OCI-LY3 (cell line): ENCODE measurements at regions not wholly inside any gene's neighbourhood (a gene's known extent, or its start where the extent isn't known, plus 50 kb on each side); places are given as distances from the start of the nearest gene placed in this dataset.

Experiments used
- H2AFZ ChIP-seq: fragments of 200-600, 300-600 bp; shearing (Covaris generic); 2 replicates; pipeline ENCODE4 v1.6.0; 2014; ENCODE audit warnings: antibody characterized with exemption, low read depth, low read length
- H3K27ac ChIP-seq: fragments of 200-600, 300-600 bp; sonication (generic); 2 replicates; pipeline ENCODE4 v1.5.1; 2014; ENCODE audit warnings: mild to moderate bottlenecking, low read length, moderate library complexity, mixed read lengths
- H3K27me3 ChIP-seq: fragments of 200-600, 300-600 bp; sonication (generic); 2 replicates; pipeline ENCODE4 v1.6.1; 2014; ENCODE audit warnings: low read depth, low read length, mixed read lengths
- H3K36me3 ChIP-seq: fragments of 200-600, 300-600 bp; sonication (generic); replicated peaks from 2 replicates; pipeline ENCODE3; 2014; ENCODE audit warnings: low read depth, low read length, mixed read lengths
- H3K4me1 ChIP-seq: fragments of 300-600, 200-600 bp; sonication (generic); 2 replicates; pipeline ENCODE4 v1.6.1; 2014; ENCODE audit warnings: low read length, mixed read lengths
- H3K4me2 ChIP-seq: fragments of 200-600, 300-600 bp; sonication (generic); 2 replicates; pipeline ENCODE4 v1.6.1; 2014; ENCODE audit warnings: low read length, mixed read lengths
- H3K4me3 ChIP-seq: fragments of 300-600, 200-600 bp; sonication (generic); 2 replicates; pipeline ENCODE4 v1.5.1; 2014; ENCODE audit warnings: antibody characterized with exemption, mild to moderate bottlenecking, low read length, moderate library complexity
- H3K79me2 ChIP-seq: fragments of 300-600, 200-600 bp; shearing (Covaris generic); 2 replicates; pipeline ENCODE4 v1.6.1; 2014; ENCODE audit warnings: mild to moderate bottlenecking, low read length, mixed read lengths
- H3K9ac ChIP-seq: fragments of 300-600, 200-600 bp; shearing (Covaris generic); 2 replicates; pipeline ENCODE4 v1.6.0; 2014; ENCODE audit warnings: mild to moderate bottlenecking, low read length, moderate library complexity
- H3K9me3 ChIP-seq: fragments of 200-600, 300-600 bp; shearing (Covaris generic); 2 replicates; pipeline ENCODE4 v1.6.1; 2014; ENCODE audit warnings: low read length, mixed read lengths; ENCODE audit not compliant: insufficient read depth
- H4K20me1 ChIP-seq: fragments of 200-600, 300-600 bp; sonication (generic); 2 replicates; pipeline ENCODE4 v1.6.1; 2016; ENCODE audit warnings: low read length, mixed read lengths; ENCODE audit not compliant: insufficient read depth
- CTCF ChIP-seq: fragments of 200-600, 300-600 bp; sonication (generic); IDR thresholded peaks from 2 replicates; pipeline ENCODE4 v1.5.1; 2014; ENCODE audit warnings: antibody characterized with exemption, low read length, low read depth
- EZH2phosphoT487 ChIP-seq: fragments of 200-600 bp; shearing (Covaris generic); IDR thresholded peaks from 2 replicates; pipeline ENCODE4 v1.6.1; 2018; ENCODE audit warnings: antibody characterized with exemption, mixed run types, low read depth

- H3K4me1 ChIP-seq, result no peaks in the 10 kb centered on the region
- TF ChIP-seq CTCF (no peak), EZH2phosphoT487 (no peak)
- H2AFZ ChIP-seq, result no peak overlapping the region
- no peak overlapping the region for H3K4me3 ChIP-seq
- H3K27me3 ChIP-seq, result no peaks in the 10 kb centered on the region
- H3K4me2 ChIP-seq, result no peak overlapping the region
- H3K9me3 ChIP-seq, result no peaks in the 10 kb centered on the region
- H3K79me2 ChIP-seq, result no peaks in the 10 kb centered on the region
- no peak overlapping the region for H3K27ac ChIP-seq
- H3K9ac ChIP-seq, result no peak overlapping the region
- H4K20me1 ChIP-seq, result no peaks in the 10 kb centered on the region
- no peaks in the 10 kb centered on the region for H3K36me3 ChIP-seq
These were observed 610.3 kb downstream of the TBC1D22A start for GRCh38 chr22:47372596-47373385.

- no peak overlapping the region for H3K4me2 ChIP-seq
- H3K4me3 ChIP-seq, result no peak overlapping the region
- no peak overlapping the region for H3K27ac ChIP-seq
- TF ChIP-seq CTCF (no peak), EZH2phosphoT487 (no peak)
- no peaks in the 10 kb centered on the region for H3K27me3 ChIP-seq
- H3K9me3 ChIP-seq, result no peaks in the 10 kb centered on the region
- no peaks in the 10 kb centered on the region for H3K79me2 ChIP-seq
- no peak overlapping the region for H3K9ac ChIP-seq
- H3K4me1 ChIP-seq, result no peaks in the 10 kb centered on the region
- H3K36me3 ChIP-seq, result no peaks in the 10 kb centered on the region
- H2AFZ ChIP-seq, result no peak overlapping the region
- H4K20me1 ChIP-seq, result no peaks in the 10 kb centered on the region
These were observed 609.7 kb downstream of the TBC1D22A start for GRCh38 chr22:47372111-47372581.

- Histone ChIP-seq H3K9ac (no peak overlapping the region), H4K20me1 (no peaks in the 10 kb centered on the region), H2AFZ (no peak overlapping the region), H3K36me3 (no peaks in the 10 kb centered on the region), H3K27me3 (no peaks in the 10 kb centered on the region), H3K4me1 (no peaks in the 10 kb centered on the region), H3K79me2 (no peaks in the 10 kb centered on the region), H3K27ac (no peak overlapping the region), H3K4me3 (no peak overlapping the region), H3K9me3 (no peaks in the 10 kb centered on the region), H3K4me2 (no peak overlapping the region)
- TF ChIP-seq CTCF, result no peak
These were observed 609.0 kb downstream of the TBC1D22A start for GRCh38 chr22:47371263-47372090.

GRCh38 chr22:47370448-47371262 is 608.2 kb downstream of the TBC1D22A start:
- no peak overlapping the region for H3K4me3 ChIP-seq
- no peak overlapping the region for H3K9ac ChIP-seq
- no peak overlapping the region for H3K27ac ChIP-seq
- H3K79me2 ChIP-seq, result no peaks in the 10 kb centered on the region
- no peaks in the 10 kb centered on the region for H4K20me1 ChIP-seq
- H3K36me3 ChIP-seq, result no peaks in the 10 kb centered on the region
- TF ChIP-seq EZH2phosphoT487, result no peak
- no peak for TF ChIP-seq CTCF
- no peaks in the 10 kb centered on the region for H3K4me1 ChIP-seq
- H3K27me3 ChIP-seq, result no peaks in the 10 kb centered on the region
- H3K9me3 ChIP-seq, result no peaks in the 10 kb centered on the region
- no peak overlapping the region for H2AFZ ChIP-seq
- H3K4me2 ChIP-seq, result no peak overlapping the region
